ENCODE measurements at regions not wholly inside any gene's neighbourhood (a gene's known extent, or its start where the extent isn't known, plus 50 kb on each side); places are given as distances from the start of the nearest gene placed in this dataset.

GRCh38 chr3:159439346-159439745, 549.3 kb upstream of the IL12A start:
- no TSS peak for BruUV-seq (replicated peaks)
- FAIRE-seq: no peak
- no peaks in the 10 kb centered on the region for H3K79me2 ChIP-seq (ENCODE audit: control insufficient read depth, insufficient read depth, low read length)
- H3K36me3 ChIP-seq (ENCODE audit: control insufficient read depth, insufficient read depth, low read length): no peaks in the 10 kb centered on the region
- no peak for ATAC-seq
- H3K27me3 ChIP-seq (ENCODE audit: control insufficient read depth in 2 of 2, insufficient read depth in 2 of 2, low read length in 2 of 2): no peaks in the 10 kb centered on the region
- H3K4me1 ChIP-seq (replicated peaks in 1 of 2; ENCODE audit: control insufficient read depth in 2 of 2, insufficient read depth in 2 of 2, low read length in 2 of 2): no peaks in the 10 kb centered on the region
- H4K20me1 ChIP-seq (replicated peaks; ENCODE audit: control insufficient read depth, insufficient read depth, low read length): no peaks in the 10 kb centered on the region
- H3K9me1 ChIP-seq (ENCODE audit: control insufficient read depth, insufficient read depth, low read length): no peaks in the 10 kb centered on the region
- no peak overlapping the region for H3K4me3 ChIP-seq
- intact Hi-C loops (cut with micrococcal nuclease): no loop called here
- H3K4me2 ChIP-seq (ENCODE audit: insufficient read depth, low read length): no peak overlapping the region
- no peak for DNase-seq (ENCODE audit: extremely low read depth in 1 of 4, low spot score in 3 of 4)
- POLR2A ChIA-PET: no interaction called here
- H3K27ac ChIP-seq (ENCODE audit: extremely low read depth, low read depth, low read length): no peak overlapping the region
- no peak overlapping the region for H3K9ac ChIP-seq (ENCODE audit: insufficient read depth in 1 of 2, low read depth in 2 of 2, low read length in 2 of 2)
- CTCF ChIA-PET (ENCODE audit: low intra/inter-chr PET ratio): no interaction called here
- H3K9me3 ChIP-seq (replicated peaks; ENCODE audit: control insufficient read depth, insufficient read depth, low read depth, low read length): no peaks in the 10 kb centered on the region; the same call in 1 of the 2 replicates
- TF ChIP-seq FOXM1 (IDR thresholded peaks at IDR 0.05; ENCODE audit: low read depth) (no peak), FOXM1 (CRISPR knock-in tag; IDR thresholded peaks at IDR 0.05; ENCODE audit: low read depth) (no peak), NEUROD1 (IDR thresholded peaks at IDR 0.05; ENCODE audit: borderline replicate concordance, low read depth, low read length, partially characterized antibody) (no peak), ELK3 (CRISPR knock-in tag; IDR thresholded peaks at IDR 0.05) (no peak), BMI1 (IDR thresholded peaks at IDR 0.05; ENCODE audit: low read length) (no peak), ARID1B (IDR thresholded peaks at IDR 0.05) (no peak), PKNOX1 (IDR thresholded peaks at IDR 0.05) (no peak), MECOM (CRISPR knock-in tag; IDR thresholded peaks at IDR 0.05) (no peak)
- H2AFZ ChIP-seq (ENCODE audit: low read depth, low read length): no peak overlapping the region
- in situ Hi-C loops (cut with MboI): no loop called here
- WGBS (ENCODE audit: insufficient coverage, low coverage, missing lambda C conversion rate): 2% methylated on average over 4 of the region's 4 CpGs
